ENCODE measurements at regions not wholly inside any gene's neighbourhood (a gene's known extent, or its start where the extent isn't known, plus 50 kb on each side); places are given as distances from the start of the nearest gene placed in this dataset.

DNA sequence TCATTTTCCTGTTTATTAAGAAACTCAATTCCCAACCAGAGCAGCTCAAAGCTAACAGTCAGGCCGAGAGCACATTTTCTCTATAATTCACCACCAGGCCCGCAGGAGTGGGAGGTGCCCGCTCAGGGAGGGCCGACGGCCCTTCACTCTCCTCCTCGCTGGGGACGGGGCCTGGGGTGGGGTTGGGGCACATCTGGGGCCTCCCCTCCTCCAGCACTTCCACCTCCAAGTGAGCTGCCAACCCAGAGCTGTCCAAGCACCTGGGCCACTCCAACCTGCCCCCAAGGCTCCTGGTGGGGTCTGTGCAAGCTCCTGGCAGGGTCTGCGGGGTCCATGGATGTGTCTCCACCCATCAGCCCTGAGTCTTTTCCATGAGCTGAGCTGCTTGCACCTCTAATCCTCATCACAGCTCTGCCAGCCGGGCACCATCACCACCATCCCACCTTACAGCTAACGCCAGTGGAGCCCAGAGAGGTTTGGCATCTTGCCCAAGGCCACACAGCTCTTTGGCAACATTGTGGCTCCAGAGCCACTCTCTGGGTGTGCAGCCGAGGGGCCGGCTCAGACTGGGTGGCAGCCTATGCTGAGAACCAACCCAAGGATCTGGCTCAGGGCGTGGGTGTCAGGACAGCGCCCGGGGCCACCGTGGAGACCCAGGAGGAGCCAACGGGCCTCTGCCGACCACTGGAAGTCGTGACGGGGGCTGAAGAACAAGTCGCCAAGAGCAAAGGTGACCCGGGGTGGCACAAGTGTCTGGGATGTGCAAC lies 193.5 kb downstream of the BRD1 start:
- Histone ChIP-seq H2AK9ac (replicated peaks; ENCODE audit: low read depth, low read length, poor library complexity) (no peak overlapping the region), H3K36me3 (ENCODE audit: control insufficient read depth, insufficient read depth, low read length) (no peaks in the 10 kb centered on the region), H4K20me1 (ENCODE audit: insufficient read depth, low read length) (no peaks in the 10 kb centered on the region), H2BK120ac (ENCODE audit: low read depth, low read length) (no peak overlapping the region), H3K56ac (ENCODE audit: extremely low read depth, insufficient read depth, low read length) (no peak overlapping the region), H3K4me1 (ENCODE audit: control insufficient read depth, insufficient read depth, low read length) (no peaks in the 10 kb centered on the region), H3K9ac (ENCODE audit: low read depth, low read length) (no peak overlapping the region), H3K9me3 (ENCODE audit: control insufficient read depth, insufficient read depth, low read length) (peaks cover 2% of the 10 kb centered on the region; the same call in 1 of the 2 replicates), H2BK20ac (ENCODE audit: low read depth, low read length) (no peak overlapping the region), H3K4me2 (ENCODE audit: low read depth, low read length) (no peak overlapping the region), H2AK5ac (ENCODE audit: low read depth, low read length) (no peak overlapping the region), H3K9me1 (ENCODE audit: insufficient read depth, low read length) (no peaks in the 10 kb centered on the region), H3K27ac (ENCODE audit: insufficient read depth, low read length) (no peak overlapping the region), H2BK15ac (ENCODE audit: low read depth, low read length) (no peak overlapping the region), H3K4me3 (ENCODE audit: insufficient read depth, low read depth, low read length) (no peak overlapping the region), H4K5ac (ENCODE audit: low read depth, low read length) (no peak overlapping the region), H3K79me1 (ENCODE audit: low read depth in 1 of 2, low read length in 2 of 2) (no peaks in the 10 kb centered on the region), H3K27me3 (ENCODE audit: control insufficient read depth, insufficient read depth, low read length) (no peaks in the 10 kb centered on the region), H3K23ac (ENCODE audit: low read depth, low read length) (no peak overlapping the region), H3K4ac (ENCODE audit: low read depth, low read length) (no peak overlapping the region), H4K91ac (ENCODE audit: insufficient read depth, low read depth, low read length) (no peak overlapping the region), H3K14ac (replicated peaks; ENCODE audit: low read depth, low read length) (no peak overlapping the region), H4K8ac (ENCODE audit: low read depth in 2 of 2, low read length in 2 of 2) (no peak overlapping the region), H2BK5ac (ENCODE audit: low read depth, low read length, poor library complexity, severe bottlenecking) (no peak overlapping the region), H3K18ac (ENCODE audit: low read depth, low read length) (no peak overlapping the region), H2AFZ (replicated peaks; ENCODE audit: low read length, poor library complexity) (no peak overlapping the region)
- intact Hi-C loops (cut with micrococcal nuclease) = no loop called here
- no TSS peak for BruUV-seq (replicated peaks)
- DNase-seq (no peak), ATAC-seq (ENCODE audit: low read depth) (no peak)
- in situ Hi-C loops (cut with MboI; ENCODE audit: low sequenced_read_pairs) = no loop called here
- ChIA-PET CTCF (no interaction called here), POLR2A (ENCODE audit: unreplicated experiment) (interaction anchor here (0.5 kb wide), 1 partner anchor 13 kb away, joined by 4 read pairs; no protein-coding TSS in a partner anchor)
- whole genome bisulfite sequencing, 2 experiments (ENCODE audit: extremely low coverage in 2 of 2, insufficient read length in 1 of 2) = 73% methylated on average over 6 of the region's 22 CpGs; no CpG with 5 or more reads in 1 of the 2 experiments
- dilution Hi-C loops (cut with HindIII; ENCODE audit: low sequenced_read_pairs, unreplicated experiment) = no loop called here
- TF ChIP-seq FOS (IDR thresholded peaks at IDR 0.05; ENCODE audit: low read depth, low read length) (no peak), SMC3 (IDR thresholded peaks at IDR 0.05; ENCODE audit: low read depth, low read length) (no peak), CEBPB (IDR thresholded peaks at IDR 0.05; ENCODE audit: low read depth, low read length) (no peak), NFE2L2 (IDR thresholded peaks at IDR 0.05; ENCODE audit: low read depth, low read length) (no peak), POLR2A (IDR thresholded peaks at IDR 0.05; ENCODE audit: low read depth, low read length) (no peak), RAD21 (IDR thresholded peaks at IDR 0.05; ENCODE audit: low read length) (no peak), BHLHE40 (IDR thresholded peaks at IDR 0.05; ENCODE audit: low read depth, low read length) (no peak), RCOR1 (IDR thresholded peaks at IDR 0.05; ENCODE audit: insufficient replicate concordance, low read length) (no peak), MAFK (IDR thresholded peaks at IDR 0.05; ENCODE audit: low read depth, low read length) (no peak), MAZ (IDR thresholded peaks at IDR 0.05; ENCODE audit: borderline replicate concordance, low read depth, low read length) (no peak), RFX5 (IDR thresholded peaks at IDR 0.05; ENCODE audit: low read depth, low read length) (no peak), MXI1 (IDR thresholded peaks at IDR 0.05; ENCODE audit: borderline replicate concordance, low read depth, low read length) (no peak), CHD1 (IDR thresholded peaks at IDR 0.05; ENCODE audit: low read depth, low read length) (no peak)
- TF ChIP-seq, protein P1, sequence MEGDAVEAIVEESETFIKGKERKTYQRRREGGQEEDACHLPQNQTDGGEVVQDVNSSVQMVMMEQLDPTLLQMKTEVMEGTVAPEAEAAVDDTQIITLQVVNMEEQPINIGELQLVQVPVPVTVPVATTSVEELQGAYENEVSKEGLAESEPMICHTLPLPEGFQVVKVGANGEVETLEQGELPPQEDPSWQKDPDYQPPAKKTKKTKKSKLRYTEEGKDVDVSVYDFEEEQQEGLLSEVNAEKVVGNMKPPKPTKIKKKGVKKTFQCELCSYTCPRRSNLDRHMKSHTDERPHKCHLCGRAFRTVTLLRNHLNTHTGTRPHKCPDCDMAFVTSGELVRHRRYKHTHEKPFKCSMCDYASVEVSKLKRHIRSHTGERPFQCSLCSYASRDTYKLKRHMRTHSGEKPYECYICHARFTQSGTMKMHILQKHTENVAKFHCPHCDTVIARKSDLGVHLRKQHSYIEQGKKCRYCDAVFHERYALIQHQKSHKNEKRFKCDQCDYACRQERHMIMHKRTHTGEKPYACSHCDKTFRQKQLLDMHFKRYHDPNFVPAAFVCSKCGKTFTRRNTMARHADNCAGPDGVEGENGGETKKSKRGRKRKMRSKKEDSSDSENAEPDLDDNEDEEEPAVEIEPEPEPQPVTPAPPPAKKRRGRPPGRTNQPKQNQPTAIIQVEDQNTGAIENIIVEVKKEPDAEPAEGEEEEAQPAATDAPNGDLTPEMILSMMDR (conservative IDR thresholded peaks at IDR 0.05; ENCODE audit: low read depth, low read length) = no peak
- TF ChIP-seq, protein P2, sequence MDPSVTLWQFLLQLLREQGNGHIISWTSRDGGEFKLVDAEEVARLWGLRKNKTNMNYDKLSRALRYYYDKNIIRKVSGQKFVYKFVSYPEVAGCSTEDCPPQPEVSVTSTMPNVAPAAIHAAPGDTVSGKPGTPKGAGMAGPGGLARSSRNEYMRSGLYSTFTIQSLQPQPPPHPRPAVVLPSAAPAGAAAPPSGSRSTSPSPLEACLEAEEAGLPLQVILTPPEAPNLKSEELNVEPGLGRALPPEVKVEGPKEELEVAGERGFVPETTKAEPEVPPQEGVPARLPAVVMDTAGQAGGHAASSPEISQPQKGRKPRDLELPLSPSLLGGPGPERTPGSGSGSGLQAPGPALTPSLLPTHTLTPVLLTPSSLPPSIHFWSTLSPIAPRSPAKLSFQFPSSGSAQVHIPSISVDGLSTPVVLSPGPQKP (IDR thresholded peaks at IDR 0.05; ENCODE audit: borderline replicate concordance, low read depth, low read length) = no peak
- TF ChIP-seq, protein P3, sequence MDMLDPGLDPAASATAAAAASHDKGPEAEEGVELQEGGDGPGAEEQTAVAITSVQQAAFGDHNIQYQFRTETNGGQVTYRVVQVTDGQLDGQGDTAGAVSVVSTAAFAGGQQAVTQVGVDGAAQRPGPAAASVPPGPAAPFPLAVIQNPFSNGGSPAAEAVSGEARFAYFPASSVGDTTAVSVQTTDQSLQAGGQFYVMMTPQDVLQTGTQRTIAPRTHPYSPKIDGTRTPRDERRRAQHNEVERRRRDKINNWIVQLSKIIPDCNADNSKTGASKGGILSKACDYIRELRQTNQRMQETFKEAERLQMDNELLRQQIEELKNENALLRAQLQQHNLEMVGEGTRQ (IDR thresholded peaks at IDR 0.05; ENCODE audit: low read depth, low read length) = no peak

All from IMR-90 (cell line).